GM10266 (cell line): ENCODE measurements at regions not wholly inside any gene's neighbourhood (a gene's known extent, or its start where the extent isn't known, plus 50 kb on each side); places are given as distances from the start of the nearest gene placed in this dataset.
A peak's percentile ranks its signal among the peaks of the same experiment; 100 is the strongest.

ENCODE experiments used
- DNase-seq: peaks from one replicate; pipeline ENCODE4 v3.0.0; 2012; ENCODE audit errors: extremely low spot score
- CTCF ChIP-seq: IDR thresholded peaks from 2 replicates; pipeline ENCODE4 v1.5.1; 2012; ENCODE audit warnings: mild to moderate bottlenecking, low read depth; ENCODE audit not compliant: control insufficient read depth, insufficient read depth; ENCODE audit errors: missing control alignments

- DNase-seq: no peak
- no peak for TF ChIP-seq CTCF
Measured at GRCh38 chr1:98482611-98483010, 178.9 kb upstream of the SNX7 start.

GRCh38 chr1:98480271-98480670 is 181.2 kb upstream of the SNX7 start:
- no peak for TF ChIP-seq CTCF
- no peak for DNase-seq

- DNase-seq: no peak
- TF ChIP-seq CTCF: no peak
Measured at GRCh38 chr1:98478121-98478520, 183.4 kb upstream of the SNX7 start.

- TF ChIP-seq CTCF: no peak
- DNase-seq: no peak
Measured at GRCh38 chr1:98472878-98473277, 188.6 kb upstream of the SNX7 start.

GRCh38 chr1:98471633-98472032 is 189.9 kb upstream of the SNX7 start:
- no peak for DNase-seq
- TF ChIP-seq CTCF: no peak

GRCh38 chr1:98468111-98468717 is 193.3 kb upstream of the SNX7 start:
- DNase-seq: peak; percentile 4
- TF ChIP-seq CTCF: peak; percentile 50

GRCh38 chr1:98467586-98467985 is 193.9 kb upstream of the SNX7 start:
- TF ChIP-seq CTCF: no peak
- DNase-seq: no peak
